Fibroblast of lung (primary cell): ENCODE measurements at regions not wholly inside any gene's neighbourhood (a gene's known extent, or its start where the extent isn't known, plus 50 kb on each side); places are given as distances from the start of the nearest gene placed in this dataset.

Source experiments
- DNase-seq, 2 donors: peaks; one replicate each; pipeline versions ENCODE4 v3.0.0 to v3.0.0-alpha.2; 2010; ENCODE audit warnings: low read depth in 2 of 2
- H2AFZ ChIP-seq: 2 replicates; pipeline ENCODE4 v1.5.1; 2012; ENCODE audit warnings: low read length, control low read depth, inconsistent platforms
- H3K27ac ChIP-seq: 2 replicates; pipeline ENCODE4 v1.5.1; 2011; ENCODE audit warnings: low read length, control low read depth; ENCODE audit not compliant: insufficient read depth
- H3K27me3 ChIP-seq: 2 replicates; pipeline ENCODE4 v1.5.1; 2011; ENCODE audit warnings: mild to moderate bottlenecking, low read length; ENCODE audit not compliant: control insufficient read depth, insufficient read depth
- H3K36me3 ChIP-seq: 2 replicates; pipeline ENCODE4 v1.5.1; 2011; ENCODE audit warnings: low read length; ENCODE audit not compliant: control insufficient read depth, insufficient read depth
- H3K4me1 ChIP-seq: 2 replicates; pipeline ENCODE4 v1.5.1; 2011; ENCODE audit warnings: low read length; ENCODE audit not compliant: control insufficient read depth, insufficient read depth; ENCODE audit errors: extremely low read depth
- H3K4me2 ChIP-seq: 2 replicates; pipeline ENCODE4 v1.5.1; 2011; ENCODE audit warnings: low read length, control low read depth; ENCODE audit not compliant: insufficient read depth; ENCODE audit errors: extremely low read depth
- H3K4me3 ChIP-seq, 4 experiments: fragments of 200-600 bp in 1 of 4; sonication (generic) in 1 of 4; replicated peaks in 1 of 4; 2 replicates each; pipeline ENCODE4 v1.5.1; 2011 to 2016; ENCODE audit warnings: low read length in 4 of 4, low read depth in 3 of 4, mild to moderate bottlenecking in 3 of 4, control low read depth in 2 of 4, inconsistent platforms in 1 of 4, mixed read lengths in 1 of 4; ENCODE audit not compliant: insufficient read depth in 1 of 4; ENCODE audit errors: control extremely low read depth in 1 of 4
- H3K79me2 ChIP-seq: 2 replicates; pipeline ENCODE4 v1.5.1; 2012; ENCODE audit warnings: mild to moderate bottlenecking, low read length, inconsistent platforms; ENCODE audit not compliant: control insufficient read depth, insufficient read depth
- H3K9ac ChIP-seq: 2 replicates; pipeline ENCODE4 v1.5.1; 2011; ENCODE audit warnings: mild to moderate bottlenecking, low read length, control low read depth; ENCODE audit not compliant: insufficient read depth
- H3K9me3 ChIP-seq: 2 replicates; pipeline ENCODE4 v1.5.1; 2012; ENCODE audit warnings: low read depth, low read length; ENCODE audit not compliant: control insufficient read depth, insufficient read depth
- H4K20me1 ChIP-seq: 2 replicates; pipeline ENCODE4 v1.5.1; 2011; ENCODE audit warnings: low read length; ENCODE audit not compliant: control insufficient read depth, insufficient read depth; ENCODE audit errors: extremely low read depth
- CTCF ChIP-seq, 2 donors: IDR thresholded peaks in 1 of 2; conservative IDR thresholded peaks in 1 of 2; 1 replicate in 1 of 2; 2 replicates in 1 of 2; pipeline ENCODE4 v1.5.1; 2011 to 2012; ENCODE audit warnings: low read length in 2 of 2, control low read depth in 1 of 2, inconsistent platforms in 1 of 2, low read depth in 1 of 2, mild to moderate bottlenecking in 1 of 2
- EZH2 ChIP-seq: IDR thresholded peaks from 2 replicates; pipeline ENCODE4 v1.5.1; 2012; ENCODE audit warnings: low read length, control low read depth, mild to moderate bottlenecking; ENCODE audit errors: missing control alignments

GRCh38 chr7:153392726-153393125 lies 633.2 kb downstream of the ACTR3B start:
- H3K36me3 ChIP-seq, result no peaks in the 10 kb centered on the region
- H3K27ac ChIP-seq, result no peak overlapping the region
- H3K79me2 ChIP-seq, result no peaks in the 10 kb centered on the region
- H3K27me3 ChIP-seq, result no peaks in the 10 kb centered on the region
- H4K20me1 ChIP-seq, result no peaks in the 10 kb centered on the region
- H3K9ac ChIP-seq, result no peak overlapping the region
- H3K4me1 ChIP-seq, result no peaks in the 10 kb centered on the region
- TF ChIP-seq EZH2 (no peak), CTCF (conservative IDR thresholded peaks at IDR 0.05 in 1 of 2, IDR thresholded peaks at IDR 0.05 in 1 of 2; ENCODE audit: low read depth in 1 of 2, low read length in 2 of 2) (no peak)
- H2AFZ ChIP-seq, result no peak overlapping the region
- no peak overlapping the region for H3K4me3 ChIP-seq
- H3K4me2 ChIP-seq, result no peak overlapping the region
- DNase-seq, result no peak
- H3K9me3 ChIP-seq, result no peaks in the 10 kb centered on the region

- no peaks in the 10 kb centered on the region for H3K4me1 ChIP-seq
- no peaks in the 10 kb centered on the region for H3K36me3 ChIP-seq
- H3K4me3 ChIP-seq, result no peak overlapping the region
- H3K9ac ChIP-seq, result no peak overlapping the region
- TF ChIP-seq EZH2 (no peak), CTCF (conservative IDR thresholded peaks at IDR 0.05 in 1 of 2, IDR thresholded peaks at IDR 0.05 in 1 of 2; ENCODE audit: low read depth in 1 of 2, low read length in 2 of 2) (no peak)
- no peaks in the 10 kb centered on the region for H3K27me3 ChIP-seq
- no peaks in the 10 kb centered on the region for H3K9me3 ChIP-seq
- no peak overlapping the region for H3K27ac ChIP-seq
- no peaks in the 10 kb centered on the region for H3K79me2 ChIP-seq
- H3K4me2 ChIP-seq, result no peak overlapping the region
- no peak for DNase-seq
- no peaks in the 10 kb centered on the region for H4K20me1 ChIP-seq
- no peak overlapping the region for H2AFZ ChIP-seq
Measured at GRCh38 chr7:153393666-153394065, 634.1 kb downstream of the ACTR3B start.

GRCh38 chr7:153396475-153396874 lies 636.9 kb downstream of the ACTR3B start:
- DNase-seq, result no peak

More at GRCh38 chr7:153396475-153396874, 636.9 kb downstream of the ACTR3B start:
- Histone ChIP-seq H3K4me2 (no peak overlapping the region), H2AFZ (no peak overlapping the region), H3K9ac (no peak overlapping the region), H4K20me1 (no peaks in the 10 kb centered on the region), H3K36me3 (no peaks in the 10 kb centered on the region), H3K4me3 (no peak overlapping the region), H3K27me3 (no peaks in the 10 kb centered on the region), H3K27ac (no peak overlapping the region), H3K79me2 (no peaks in the 10 kb centered on the region), H3K4me1 (no peaks in the 10 kb centered on the region), H3K9me3 (no peaks in the 10 kb centered on the region)
- TF ChIP-seq CTCF (conservative IDR thresholded peaks at IDR 0.05 in 1 of 2, IDR thresholded peaks at IDR 0.05 in 1 of 2; ENCODE audit: low read depth in 1 of 2, low read length in 2 of 2), result no peak
- no peak for TF ChIP-seq EZH2
